ENCODE measurements at regions not wholly inside any gene's neighbourhood (a gene's known extent, or its start where the extent isn't known, plus 50 kb on each side); places are given as distances from the start of the nearest gene placed in this dataset.
"Not testable (repeated sequence)": the region's sequence is repeated elsewhere in the genome, so short reads cannot be mapped to it uniquely, and the experiment has no call there.

GRCh38 chr6:103504501-103505154, 1355.1 kb downstream of the HACE1 start:
- DNase-seq: no peak

DNA sequence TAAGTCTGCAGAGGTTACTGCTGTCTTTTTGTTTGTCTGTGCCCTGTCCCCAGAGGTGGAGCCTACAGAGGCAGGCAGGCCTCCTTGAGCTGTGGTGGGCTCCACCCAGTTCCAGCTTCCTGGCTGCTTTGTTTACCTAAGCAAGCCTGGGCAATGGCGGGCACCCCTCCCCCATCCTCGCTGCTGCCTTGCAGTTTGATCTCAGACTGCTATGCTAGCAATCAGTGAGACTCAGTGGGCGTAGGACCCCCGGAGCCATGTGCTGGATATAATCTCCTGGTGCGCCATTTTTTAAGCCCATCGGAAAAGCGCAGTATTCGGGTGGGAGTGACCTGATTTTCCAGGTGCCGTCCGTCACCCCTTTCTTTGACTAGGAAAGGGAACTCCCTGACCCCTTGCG, 1363.1 kb downstream of the HACE1 start:
- DNase-seq: not testable (repeated sequence)

DNA sequence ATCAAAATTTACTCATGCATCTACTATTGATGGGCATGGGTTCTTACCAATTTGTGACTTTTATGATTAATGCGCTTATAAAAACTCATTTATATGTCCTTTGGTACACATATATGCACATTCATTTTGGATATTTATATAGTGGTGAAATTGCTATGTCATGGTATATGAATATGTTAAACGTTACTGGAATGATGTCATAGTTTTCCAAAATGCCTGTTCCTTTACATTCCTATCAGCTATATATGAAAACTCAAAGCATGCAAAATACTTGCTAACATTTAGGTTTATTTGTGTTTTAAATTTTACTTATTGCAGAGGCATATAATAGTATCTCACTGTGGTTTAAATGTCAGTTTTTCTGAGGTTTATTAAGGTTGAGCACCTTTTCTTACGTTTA, 1403.1 kb downstream of the HACE1 start:
- DNase-seq: no peak

GRCh38 chr6:103455275-103455674, 1404.4 kb downstream of the HACE1 start:
- no peak for DNase-seq

DNA sequence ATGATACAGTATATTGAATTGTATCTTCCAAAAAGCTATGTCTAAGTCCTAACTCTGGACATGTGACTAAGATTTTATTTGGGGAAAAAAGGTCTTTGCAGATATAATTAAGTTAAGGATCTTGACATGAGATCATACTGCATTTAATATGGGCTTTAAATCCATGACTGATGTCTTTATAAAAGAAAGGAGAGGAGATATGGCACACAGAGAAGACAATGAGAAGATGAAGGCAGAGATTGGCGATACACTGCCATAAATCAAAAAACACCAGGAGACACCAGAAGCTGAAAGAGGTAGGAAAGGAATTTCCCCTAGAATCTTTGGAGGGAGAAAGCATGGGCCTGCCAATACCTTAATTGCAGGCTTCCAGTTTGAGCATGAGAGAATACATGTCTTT, 1450.2 kb downstream of the HACE1 start:
- no peak for DNase-seq

DNA sequence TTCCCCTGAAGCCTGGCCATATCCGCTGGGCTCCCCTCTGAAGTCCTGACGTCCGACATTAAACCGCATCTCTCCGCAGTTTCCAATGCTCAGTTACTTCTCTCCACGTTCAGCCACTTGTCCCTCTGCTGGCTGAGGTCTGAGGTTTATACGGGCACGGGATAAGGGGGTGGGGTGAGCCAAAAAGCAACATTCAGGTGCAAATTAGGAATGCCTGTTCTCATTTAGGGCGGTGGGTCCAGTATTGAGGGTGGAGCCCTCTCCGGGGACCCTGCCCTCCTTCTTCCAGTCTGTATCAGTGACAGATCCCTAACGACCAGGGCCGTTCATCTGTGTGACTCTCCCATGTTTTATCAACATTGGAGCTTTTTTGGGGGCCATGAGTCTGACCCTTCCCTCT, 1454.4 kb downstream of the HACE1 start:
- no peak for DNase-seq

- no peak for DNase-seq
Observed at GRCh38 chr6:103404799-103405198, 1454.9 kb downstream of the HACE1 start.

- no peak for DNase-seq
Observed at GRCh38 chr6:103396768-103397167, 1463.0 kb downstream of the HACE1 start.

GRCh38 chr6:103379272-103379671, 1480.4 kb downstream of the HACE1 start:
- DNase-seq: no peak

DNA sequence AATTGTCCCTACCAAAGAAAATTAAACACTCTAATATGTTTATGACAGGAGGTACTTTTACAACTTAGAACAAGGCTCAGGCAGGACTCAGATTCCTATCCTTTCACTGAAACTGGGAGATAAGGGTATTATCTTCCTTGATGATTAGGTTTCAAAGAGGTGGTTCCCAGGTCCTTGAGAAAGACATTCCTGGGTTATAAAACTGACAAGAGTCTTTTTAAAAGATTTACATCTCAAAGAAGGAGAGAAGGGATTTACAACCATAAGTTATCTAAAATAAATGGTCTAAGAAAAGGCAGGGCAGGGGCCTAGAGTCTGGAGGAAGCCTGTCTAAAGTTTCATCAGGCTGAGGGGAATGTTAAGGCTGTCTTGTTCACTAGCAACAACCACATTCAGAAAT, 1492.5 kb downstream of the HACE1 start:
- no peak for DNase-seq

- no peak for DNase-seq
Observed at GRCh38 chr6:103356531-103356930, 1503.2 kb downstream of the HACE1 start.

GRCh38 chr6:103344554-103345163, 1515.1 kb downstream of the HACE1 start:
- no peak for DNase-seq

DNA sequence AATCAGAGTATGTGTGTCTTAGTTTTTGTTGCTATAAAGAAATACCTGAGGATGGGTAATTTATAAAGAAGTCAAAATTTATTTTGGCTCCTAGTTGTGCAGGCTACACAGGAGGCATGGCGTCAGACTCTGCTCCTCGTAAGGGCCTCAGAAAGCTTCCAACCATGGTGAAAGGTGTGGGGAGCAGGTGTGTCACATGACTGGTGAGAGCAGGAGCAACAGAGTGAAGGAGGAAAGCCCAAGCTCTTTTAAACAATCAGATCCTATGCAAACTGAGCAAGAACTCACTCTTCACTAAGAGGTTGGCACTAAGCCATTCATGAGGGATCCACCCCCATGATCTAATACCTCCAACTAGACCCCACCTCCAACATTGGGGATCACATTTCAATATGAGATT, 1524.3 kb downstream of the HACE1 start:
- no peak for DNase-seq

- no peak for DNase-seq
Observed at GRCh38 chr6:103326760-103327757, 1532.7 kb downstream of the HACE1 start.

- no peak for DNase-seq
Observed at GRCh38 chr6:103313432-103313831, 1546.3 kb downstream of the HACE1 start.

GRCh38 chr6:103294376-103294775, 1565.3 kb downstream of the HACE1 start:
- DNase-seq: not testable (repeated sequence)

GRCh38 chr6:103284835-103285234, 1574.9 kb downstream of the HACE1 start:
- DNase-seq: no peak

DNA sequence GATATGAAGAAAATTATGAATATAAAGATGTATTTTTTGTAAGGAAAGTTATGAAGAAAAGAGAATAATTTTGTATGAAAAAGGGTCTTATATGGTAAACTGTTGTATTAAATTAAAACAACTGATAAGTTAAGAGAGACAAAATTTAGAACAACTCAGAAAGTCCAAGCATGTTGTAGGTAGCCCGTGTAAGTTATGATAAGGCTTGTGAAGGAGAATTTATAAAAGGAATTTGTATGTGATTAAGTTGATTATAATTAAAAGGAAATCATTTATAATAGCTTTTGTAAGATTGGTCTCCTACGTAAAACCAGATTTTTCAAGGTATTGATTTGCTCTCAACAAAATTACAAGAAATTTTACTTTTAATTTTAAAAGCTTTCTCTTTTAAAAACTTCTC, 1579.3 kb downstream of the HACE1 start:
- DNase-seq: no peak

DNA sequence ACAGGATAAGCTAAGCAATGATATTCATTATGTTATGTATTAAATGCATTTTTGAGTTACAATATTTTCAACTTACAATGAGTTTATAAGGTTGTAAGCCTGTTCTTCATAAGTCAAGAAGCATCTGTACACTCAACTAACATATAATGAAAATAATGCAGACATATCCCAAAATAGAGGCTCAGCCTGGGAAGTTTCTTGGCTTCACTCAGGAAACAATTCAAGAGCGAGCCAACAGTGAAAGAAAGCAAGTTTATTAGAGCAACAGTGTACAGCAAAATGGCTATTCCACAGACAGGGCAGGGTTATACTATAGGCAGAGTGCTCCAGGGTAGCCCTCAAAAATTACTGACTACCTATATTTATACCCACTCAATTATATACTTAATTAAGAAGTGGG, 1581.8 kb downstream of the HACE1 start:
- DNase-seq: no peak

GRCh38 chr6:103273048-103273447, 1586.7 kb downstream of the HACE1 start:
- peak; percentile 18 for DNase-seq

DNA sequence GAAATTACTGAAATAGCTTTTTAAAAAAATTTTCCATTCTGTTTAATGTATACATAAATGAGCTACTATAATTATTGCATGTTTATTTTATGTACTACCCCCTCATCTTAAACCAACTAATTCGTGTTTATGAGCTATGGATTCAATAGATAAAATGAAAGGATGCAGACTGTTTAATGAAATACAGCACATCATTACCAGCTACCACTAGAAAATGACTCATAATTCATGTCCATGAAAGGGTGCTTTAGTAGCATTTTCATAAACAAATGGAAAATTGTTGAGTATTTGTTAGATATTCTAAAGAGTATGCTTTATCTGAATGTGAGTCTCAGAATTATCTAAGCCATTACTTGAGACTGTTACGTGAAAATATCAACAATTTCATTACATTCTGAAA, 1590.1 kb downstream of the HACE1 start:
- no peak for DNase-seq

DNA sequence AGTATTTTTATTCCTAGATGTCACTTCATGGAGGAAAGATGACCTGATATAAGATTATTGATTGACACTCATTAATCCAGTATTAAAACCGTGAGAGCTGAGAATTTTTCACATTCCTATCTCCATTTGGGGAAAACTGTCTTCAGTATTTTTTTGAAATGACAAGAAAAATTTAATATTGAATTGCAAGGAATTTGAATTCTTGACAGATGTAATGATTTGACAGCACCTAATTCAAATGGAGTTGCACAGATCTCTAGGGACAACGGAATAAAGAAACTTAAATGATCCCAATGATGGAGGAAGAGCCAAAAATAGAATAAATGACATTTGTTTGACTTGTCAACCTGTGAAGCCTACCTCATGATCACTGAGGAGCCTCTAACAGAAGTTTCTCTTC, 1591.4 kb downstream of the HACE1 start:
- no peak for DNase-seq

GRCh38 chr6:103264020-103264419, 1595.7 kb downstream of the HACE1 start:
- no peak for DNase-seq

DNA sequence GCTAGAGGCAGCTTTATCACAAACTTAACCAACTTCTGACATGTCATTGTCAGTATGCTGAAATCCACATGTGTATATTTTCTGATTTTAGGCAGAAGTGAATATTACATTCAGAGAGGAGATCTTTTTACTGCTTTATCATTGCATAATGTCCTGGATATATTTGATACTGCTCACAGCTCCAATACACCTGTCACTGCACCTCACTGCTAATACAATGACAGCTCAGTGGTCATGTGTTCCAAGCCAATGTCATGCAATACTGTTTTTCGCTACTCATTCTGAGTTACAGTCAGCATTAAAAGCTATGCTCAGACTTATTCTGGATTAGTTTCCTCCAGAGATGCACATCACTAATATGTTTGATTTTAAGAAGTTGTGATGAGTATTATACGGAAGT, 1604.6 kb downstream of the HACE1 start:
- DNase-seq: no peak

All from midbrain (tissue), 1 donor.